ENCODE measurements at regions not wholly inside any gene's neighbourhood (a gene's known extent, or its start where the extent isn't known, plus 50 kb on each side); places are given as distances from the start of the nearest gene placed in this dataset.

- TF ChIP-seq CTCF (conservative IDR thresholded peaks at IDR 0.05 in 1 of 2, IDR thresholded peaks at IDR 0.05 in 1 of 2; ENCODE audit: low read depth in 1 of 2, low read length in 2 of 2): no peak
- TF ChIP-seq EZH2 (IDR thresholded peaks at IDR 0.05; ENCODE audit: low read length, missing control alignments): no peak
Measured at GRCh38 chr12:34339922-34340321, 317.6 kb downstream of the ALG10 start.

Measured in fibroblast of lung (primary cell).